LNCaP clone FGC (cell line): ENCODE measurements at regions not wholly inside any gene's neighbourhood (a gene's known extent, or its start where the extent isn't known, plus 50 kb on each side); places are given as distances from the start of the nearest gene placed in this dataset.

Experiments used
- DNase-seq: peaks from one replicate; pipeline ENCODE4 v3.0.0-alpha.2; 2011; ENCODE audit warnings: low read depth
- H3K4me3 ChIP-seq: 2 replicates; pipeline ENCODE4 v1.5.1; 2011; ENCODE audit warnings: mild to moderate bottlenecking, low read depth, low read length, control low read depth
- CTCF ChIP-seq: IDR thresholded peaks from 2 replicates; pipeline ENCODE4 v1.5.1; 2012; ENCODE audit warnings: mild to moderate bottlenecking; ENCODE audit not compliant: control insufficient read depth, insufficient read depth; ENCODE audit errors: extremely low read depth

- no peak for TF ChIP-seq CTCF
- no peak overlapping the region for H3K4me3 ChIP-seq
- no peak for DNase-seq
These were observed 169.2 kb upstream of the HMHB1 start for GRCh38 chr5:143642791-143643190.

- no peak overlapping the region for H3K4me3 ChIP-seq
- DNase-seq = no peak
- no peak for TF ChIP-seq CTCF
These were observed 170.2 kb upstream of the HMHB1 start for GRCh38 chr5:143641549-143642355.

GRCh38 chr5:143638654-143639053, 173.3 kb upstream of the HMHB1 start:
- TF ChIP-seq CTCF = no peak
- no peak for DNase-seq

GRCh38 chr5:143636931-143637528, 174.9 kb upstream of the HMHB1 start:
- no peak overlapping the region for H3K4me3 ChIP-seq
- DNase-seq = no peak
- TF ChIP-seq CTCF = no peak

More at GRCh38 chr5:143638654-143639053, 173.3 kb upstream of the HMHB1 start:
- no peak overlapping the region for H3K4me3 ChIP-seq

- H3K4me3 ChIP-seq = no peak overlapping the region
- TF ChIP-seq CTCF = no peak
- DNase-seq = no peak
These were observed 176.1 kb upstream of the HMHB1 start for GRCh38 chr5:143635888-143636287.

- DNase-seq = no peak
- TF ChIP-seq CTCF = no peak
- H3K4me3 ChIP-seq = no peak overlapping the region
These were observed 176.7 kb upstream of the HMHB1 start for GRCh38 chr5:143635146-143635752.
